H1 (cell line): ENCODE measurements at regions not wholly inside any gene's neighbourhood (a gene's known extent, or its start where the extent isn't known, plus 50 kb on each side); places are given as distances from the start of the nearest gene placed in this dataset.

Source experiments
- ASH2L ChIP-seq: fragments of 200-600, 300-600 bp; sonication (generic); IDR thresholded peaks from one replicate; pipeline ENCODE4 v1.7.1; 2017; ENCODE audit warnings: low read length
- ATF3 ChIP-seq: IDR thresholded peaks from 2 replicates; pipeline ENCODE4 v1.6.1; 2011; ENCODE audit warnings: low read depth, mild to moderate bottlenecking, low read length; ENCODE audit not compliant: insufficient read depth
- BCL11A ChIP-seq, 2 experiments: IDR thresholded peaks; one replicate each; pipeline ENCODE4 v1.6.1; 2011; ENCODE audit warnings: low read depth in 2 of 2, low read length in 2 of 2, mild to moderate bottlenecking in 2 of 2
- CHD7 ChIP-seq: fragments of 300-600 bp; sonication (generic); IDR thresholded peaks from 2 replicates; pipeline ENCODE4 v1.7.1; 2012; ENCODE audit warnings: low read length, moderate library complexity, mild to moderate bottlenecking, inconsistent platforms; ENCODE audit not compliant: insufficient replicate concordance
- EZH2 ChIP-seq: fragments of 200-600 bp; sonication (generic); IDR thresholded peaks from 2 replicates; pipeline ENCODE4 v1.7.1; 2012; ENCODE audit warnings: low read depth, mild to moderate bottlenecking, moderate library complexity, low read length, inconsistent platforms; ENCODE audit not compliant: severe bottlenecking
- MAFK ChIP-seq: IDR thresholded peaks from 2 replicates; pipeline ENCODE4 v1.6.1; 2012; ENCODE audit warnings: low read depth, mild to moderate bottlenecking, improper control_type of control experiment, low read length
- NANOG ChIP-seq: IDR thresholded peaks from 2 replicates; pipeline ENCODE4 v1.6.1; 2011; ENCODE audit warnings: low read length, low read depth, mild to moderate bottlenecking, inconsistent platforms; ENCODE audit not compliant: insufficient read depth, poor library complexity, severe bottlenecking
- ZNF274 ChIP-seq: IDR thresholded peaks from 2 replicates; pipeline ENCODE4 v1.7.0; 2012; ENCODE audit warnings: low read length, borderline replicate concordance; ENCODE audit errors: extremely low read depth
- TF ChIP-seq, protein P1 (sequence below): IDR thresholded peaks from 2 replicates; pipeline ENCODE4 v1.6.1; 2011; ENCODE audit warnings: low read length, improper control_type of control experiment

DNA sequence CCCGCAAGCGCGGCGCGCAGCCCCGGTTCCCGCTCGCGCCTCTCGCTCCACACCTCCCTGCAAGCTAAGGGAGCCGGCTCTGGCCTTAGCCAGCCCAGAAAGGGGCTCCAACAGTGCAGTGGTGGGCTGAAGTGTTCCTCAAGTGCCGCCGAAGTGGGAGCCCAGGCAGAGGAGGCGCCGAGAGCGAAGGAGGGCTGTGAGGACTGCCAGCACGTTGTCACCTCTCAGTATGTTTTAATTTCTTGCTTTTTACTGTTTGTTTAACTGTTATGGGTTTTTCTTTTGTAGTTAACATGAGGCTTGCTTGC lies 1525.7 kb downstream of the SI start (continued):
- TF ChIP-seq CHD7 (no peak), ZNF274 (no peak), BCL11A (IDR thresholded peaks at IDR 0.05; ENCODE audit: low read depth in 2 of 2, low read length in 2 of 2) (no peak), MAFK (no peak), NANOG (no peak), ASH2L (no peak), EZH2 (no peak), ATF3 (no peak)
- TF ChIP-seq, protein P1, sequence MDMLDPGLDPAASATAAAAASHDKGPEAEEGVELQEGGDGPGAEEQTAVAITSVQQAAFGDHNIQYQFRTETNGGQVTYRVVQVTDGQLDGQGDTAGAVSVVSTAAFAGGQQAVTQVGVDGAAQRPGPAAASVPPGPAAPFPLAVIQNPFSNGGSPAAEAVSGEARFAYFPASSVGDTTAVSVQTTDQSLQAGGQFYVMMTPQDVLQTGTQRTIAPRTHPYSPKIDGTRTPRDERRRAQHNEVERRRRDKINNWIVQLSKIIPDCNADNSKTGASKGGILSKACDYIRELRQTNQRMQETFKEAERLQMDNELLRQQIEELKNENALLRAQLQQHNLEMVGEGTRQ: no peak
